OCI-LY7 (cell line): ENCODE measurements at regions not wholly inside any gene's neighbourhood (a gene's known extent, or its start where the extent isn't known, plus 50 kb on each side); places are given as distances from the start of the nearest gene placed in this dataset.

ENCODE experiments used
- CTCF ChIP-seq: fragments of 200-600 bp; sonication (generic); conservative IDR thresholded peaks from 2 replicates; pipeline ENCODE4 v1.5.1; 2014; ENCODE audit warnings: mild to moderate bottlenecking, antibody characterized with exemption, low read length, moderate library complexity, mixed read lengths
- EZH2phosphoT487 ChIP-seq: fragments of 200-600 bp; sonication (generic); IDR thresholded peaks from 2 replicates; pipeline ENCODE4 v1.6.1; 2018; ENCODE audit warnings: low read depth, borderline replicate concordance, mild to moderate bottlenecking, mixed run types, antibody characterized with exemption, low read length, moderate library complexity, mixed read lengths

DNA sequence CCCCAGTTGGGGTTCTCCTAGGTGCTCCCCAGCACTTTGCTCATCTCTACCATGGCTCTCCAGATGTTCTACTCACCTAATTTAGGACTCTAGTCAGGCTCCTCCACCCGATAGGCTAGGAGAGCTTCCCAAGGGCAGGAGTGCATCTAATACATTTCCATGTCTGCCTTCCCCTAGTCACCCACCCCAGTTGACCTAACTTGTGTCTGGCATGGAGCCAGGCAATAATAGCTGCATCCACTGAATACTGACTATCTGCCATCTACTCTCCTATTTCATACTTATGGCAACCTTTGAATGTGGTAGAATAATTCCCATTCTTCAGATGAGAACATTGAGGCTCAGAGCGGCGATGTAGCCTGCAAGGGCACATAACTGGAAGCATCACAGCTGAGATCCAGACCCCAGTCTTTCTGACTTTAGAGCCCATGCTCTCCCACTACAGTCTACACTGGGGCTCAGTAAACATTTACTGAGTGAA is 71.8 kb upstream of the YWHAQ start:
- TF ChIP-seq CTCF (no peak), EZH2phosphoT487 (no peak)
